Suprapubic skin (tissue), 4 donors: ENCODE measurements at regions not wholly inside any gene's neighbourhood (a gene's known extent, or its start where the extent isn't known, plus 50 kb on each side); places are given as distances from the start of the nearest gene placed in this dataset.

Experiments
- DNase-seq, 2 donors: peaks; one replicate each; pipeline ENCODE4 v3.0.0-alpha.2; 2019; ENCODE audit warnings: low spot score in 2 of 2
- H3K27ac ChIP-seq: fragments of 200-600 bp; sonication (generic); one replicate; pipeline ENCODE4 v1.5.1; 2019
- H3K27me3 ChIP-seq: fragments of 200-600 bp; sonication (generic); one replicate; pipeline ENCODE4 v1.5.1; 2019
- H3K36me3 ChIP-seq: fragments of 200-600 bp; sonication (generic); one replicate; pipeline ENCODE4 v1.5.1; 2019
- H3K4me1 ChIP-seq: fragments of 200-600 bp; sonication (generic); one replicate; pipeline ENCODE4 v1.5.1; 2019
- H3K4me3 ChIP-seq: fragments of 200-600 bp; sonication (generic); one replicate; pipeline ENCODE4 v1.5.1; 2019; ENCODE audit warnings: mild to moderate bottlenecking
- H3K9me3 ChIP-seq: fragments of 200-600 bp; sonication (generic); one replicate; pipeline ENCODE4 v1.5.1; 2019
- CTCF ChIP-seq, 2 donors: fragments of 200-600 bp in 1 of 2; fragments of 450-650 bp in 1 of 2; sonication (generic) in 1 of 2; IDR thresholded peaks; one replicate each; pipeline ENCODE4 v1.5.1; 2016 to 2019; ENCODE audit warnings: antibody characterized with exemption in 2 of 2, mild to moderate bottlenecking in 1 of 2, moderate library complexity in 1 of 2
- EP300 ChIP-seq: sonication (generic); formaldehyde crosslinking; IDR thresholded peaks from one replicate; pipeline ENCODE4 v1.6.1; 2017; ENCODE audit warnings: antibody characterized with exemption
- POLR2A ChIP-seq, 2 donors: fragments of 450-650 bp; IDR thresholded peaks; one replicate each; pipeline ENCODE4 v1.6.1; 2017; ENCODE audit warnings: antibody characterized with exemption in 2 of 2, mild to moderate bottlenecking in 2 of 2, moderate library complexity in 2 of 2
- POLR2AphosphoS5 ChIP-seq, 3 donors: sonication (generic); formaldehyde crosslinking; IDR thresholded peaks; one replicate each; pipeline ENCODE4 v1.6.1; 2017; ENCODE audit warnings: antibody characterized with exemption in 3 of 3
- WGBS: methylation state at CpG from one replicate; pipeline ENCODE4 v1.1.5; 2018; 5-methylcytosine and 5-hydroxymethylcytosine counted together

DNA sequence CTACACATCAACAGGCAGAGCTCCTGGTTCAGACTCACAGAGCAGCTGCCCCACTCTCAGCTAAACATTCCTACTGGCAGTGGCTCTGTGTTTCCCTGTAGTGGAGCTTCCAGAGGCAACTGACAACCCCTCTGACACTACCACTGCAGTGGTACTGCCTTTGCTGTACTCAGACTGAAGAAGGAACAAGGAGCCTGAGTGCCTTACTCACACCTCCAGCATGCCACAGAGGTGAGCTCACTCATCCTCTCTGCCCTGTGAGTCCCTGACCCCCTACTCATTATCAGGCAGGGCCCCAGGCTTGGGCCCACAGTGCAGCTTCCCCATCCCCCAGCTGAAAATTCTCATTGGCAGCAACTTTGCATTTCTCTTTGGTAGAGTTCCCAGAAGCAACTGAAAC lies 240.5 kb upstream of the POF1B start:
- Histone ChIP-seq H3K27me3 (no peaks in the 10 kb centered on the region), H3K4me1 (no peaks in the 10 kb centered on the region), H3K27ac (no peak overlapping the region), H3K4me3 (no peak overlapping the region), H3K36me3 (no peaks in the 10 kb centered on the region), H3K9me3 (no peaks in the 10 kb centered on the region)
- DNase-seq, result no peak
- TF ChIP-seq POLR2AphosphoS5 (IDR thresholded peaks at IDR 0.05) (no peak), CTCF (IDR thresholded peaks at IDR 0.05) (no peak), EP300 (no peak), POLR2A (IDR thresholded peaks at IDR 0.05) (no peak)

- no peak overlapping the region for H3K27ac ChIP-seq
- no peaks in the 10 kb centered on the region for H3K36me3 ChIP-seq
- H3K4me3 ChIP-seq, result no peak overlapping the region
- H3K4me1 ChIP-seq, result no peaks in the 10 kb centered on the region
- no peak for TF ChIP-seq POLR2A (IDR thresholded peaks at IDR 0.05)
- no peak for TF ChIP-seq CTCF (IDR thresholded peaks at IDR 0.05)
- TF ChIP-seq EP300, result no peak
- H3K9me3 ChIP-seq, result no peaks in the 10 kb centered on the region
- DNase-seq, result no peak
- H3K27me3 ChIP-seq, result no peaks in the 10 kb centered on the region
These were observed 232.5 kb upstream of the POF1B start for GRCh38 chrX:85611926-85612325.

GRCh38 chrX:85592980-85593379 lies 213.5 kb upstream of the POF1B start:
- Histone ChIP-seq H3K4me3 (no peak overlapping the region), H3K4me1 (no peaks in the 10 kb centered on the region), H3K36me3 (no peaks in the 10 kb centered on the region), H3K27me3 (no peaks in the 10 kb centered on the region), H3K9me3 (no peaks in the 10 kb centered on the region), H3K27ac (no peak overlapping the region)
- WGBS, result 75% methylated on average over 4 of the region's 4 CpGs
- no peak for TF ChIP-seq CTCF (IDR thresholded peaks at IDR 0.05)
- no peak for TF ChIP-seq POLR2A (IDR thresholded peaks at IDR 0.05)
- no peak for TF ChIP-seq EP300
- no peak for TF ChIP-seq POLR2AphosphoS5 (IDR thresholded peaks at IDR 0.05)
- no peak for DNase-seq

DNA sequence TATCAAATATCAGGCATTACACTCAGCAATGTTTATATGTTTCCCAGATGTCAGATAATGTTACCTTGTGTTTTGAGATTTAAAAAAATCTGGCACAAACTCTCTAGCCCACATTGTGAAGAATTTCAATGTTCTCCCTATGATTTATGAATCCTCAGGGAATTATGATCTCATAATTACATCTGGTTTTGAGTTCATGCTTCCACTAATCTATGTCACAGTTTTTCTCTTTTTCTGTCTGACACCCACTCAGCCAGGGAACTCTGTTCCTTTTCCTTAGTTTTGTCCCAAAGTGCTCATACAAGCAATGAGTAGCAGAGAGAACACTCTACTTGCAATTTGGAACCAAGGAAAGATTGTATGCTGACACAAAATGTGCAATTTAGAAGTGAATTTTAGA lies 212.1 kb upstream of the POF1B start:
- Histone ChIP-seq H3K27ac (no peak overlapping the region), H3K4me1 (no peaks in the 10 kb centered on the region), H3K4me3 (no peak overlapping the region), H3K9me3 (no peaks in the 10 kb centered on the region), H3K36me3 (no peaks in the 10 kb centered on the region), H3K27me3 (no peaks in the 10 kb centered on the region)
- DNase-seq, result no peak
- TF ChIP-seq EP300 (no peak), POLR2AphosphoS5 (IDR thresholded peaks at IDR 0.05) (no peak)

DNA sequence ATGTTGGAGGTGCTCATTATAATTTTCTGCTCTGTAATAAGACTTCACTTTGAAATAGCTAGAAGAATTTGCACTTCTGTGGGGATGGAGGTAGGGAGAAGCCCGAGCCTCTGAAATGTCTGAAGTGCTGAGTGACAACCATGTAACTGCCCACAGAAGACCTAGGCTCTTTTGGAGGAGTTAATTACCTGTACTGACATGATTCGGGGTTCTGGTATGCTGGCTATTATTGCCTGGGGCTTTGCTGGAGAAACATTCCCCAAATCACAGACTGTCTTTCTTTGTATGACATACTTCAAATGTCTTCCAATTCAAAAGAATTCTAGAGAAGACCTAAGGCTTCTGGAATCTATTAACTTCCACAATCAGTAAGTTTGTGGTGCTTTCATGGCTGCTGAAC lies 211.2 kb upstream of the POF1B start:
- no peaks in the 10 kb centered on the region for H3K4me1 ChIP-seq
- no peaks in the 10 kb centered on the region for H3K9me3 ChIP-seq
- no peak for TF ChIP-seq CTCF (IDR thresholded peaks at IDR 0.05)
- TF ChIP-seq POLR2AphosphoS5 (IDR thresholded peaks at IDR 0.05), result no peak
- no peak for TF ChIP-seq EP300
- no peak for TF ChIP-seq POLR2A (IDR thresholded peaks at IDR 0.05)
- H3K4me3 ChIP-seq, result no peak overlapping the region
- no peaks in the 10 kb centered on the region for H3K27me3 ChIP-seq
- no peak overlapping the region for H3K27ac ChIP-seq
- no peak for DNase-seq
- WGBS, result 29% methylated on average over 2 of the region's 2 CpGs
- H3K36me3 ChIP-seq, result no peaks in the 10 kb centered on the region

DNA sequence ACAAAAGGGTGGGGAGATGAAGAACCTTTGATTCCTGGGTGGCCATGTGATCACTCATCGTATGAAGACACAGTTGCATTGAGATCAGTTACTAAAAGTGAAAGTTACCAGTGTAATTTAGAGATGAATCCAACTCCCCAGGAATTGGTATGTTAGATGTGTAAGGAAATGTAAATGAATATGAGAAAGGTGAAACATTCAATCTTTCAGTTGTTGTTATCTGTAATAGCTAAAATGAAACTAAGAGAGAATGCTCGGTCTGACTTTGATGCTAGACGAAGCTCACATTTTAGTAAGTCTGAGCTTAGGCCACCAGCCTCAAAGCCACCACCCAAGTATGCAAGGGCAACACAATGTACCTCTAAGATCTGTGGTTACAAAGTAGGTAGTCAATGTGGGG lies 194.3 kb upstream of the POF1B start:
- Histone ChIP-seq H3K4me1 (no peaks in the 10 kb centered on the region), H3K27ac (no peak overlapping the region), H3K4me3 (no peak overlapping the region), H3K9me3 (no peaks in the 10 kb centered on the region), H3K27me3 (no peaks in the 10 kb centered on the region), H3K36me3 (no peaks in the 10 kb centered on the region)
- no peak for DNase-seq
- no peak for TF ChIP-seq POLR2A (IDR thresholded peaks at IDR 0.05)
- no peak for TF ChIP-seq EP300
- no peak for TF ChIP-seq POLR2AphosphoS5 (IDR thresholded peaks at IDR 0.05)
- TF ChIP-seq CTCF (IDR thresholded peaks at IDR 0.05), result no peak
- 72% methylated on average over 3 of the region's 3 CpGs for WGBS
